ENCODE measurements at regions not wholly inside any gene's neighbourhood (a gene's known extent, or its start where the extent isn't known, plus 50 kb on each side); places are given as distances from the start of the nearest gene placed in this dataset.

DNA sequence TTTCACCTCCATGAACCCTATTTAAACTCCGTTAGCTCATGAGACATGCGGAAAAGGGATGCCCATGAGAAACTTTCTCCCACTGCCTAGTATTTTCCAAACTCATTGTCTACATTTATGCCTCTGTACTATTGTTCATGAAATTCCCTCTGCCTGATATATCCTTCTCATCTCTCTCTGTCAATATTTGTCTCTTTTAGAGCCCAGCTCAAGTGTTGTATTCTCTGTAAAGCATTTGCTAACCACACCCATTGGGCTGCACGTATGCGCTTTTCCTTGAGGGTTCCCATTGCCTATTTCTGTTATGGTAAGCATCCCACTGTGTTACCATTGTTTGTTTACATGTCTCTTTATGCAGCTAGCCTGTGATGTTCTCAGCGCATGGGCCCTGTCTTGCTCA is 211.4 kb downstream of the MDFIC start:
- no peak overlapping the region for H3K23ac ChIP-seq (ENCODE audit: insufficient read length)

More for the DNA sequence above, 211.4 kb downstream of the MDFIC start:
- ChIA-PET POLR2A (ENCODE audit: partially characterized antibody) (no interaction called here), CTCF (ENCODE audit: partially characterized antibody) (interaction anchor here (0.6 to 0.7 kb wide), 2 partner anchors 210 to 579 kb away, joined by 3 read pairs; no protein-coding TSS in a partner anchor)
- DNase-seq (ENCODE audit: low read depth in 1 of 2, low spot score in 2 of 2) (no peak), FAIRE-seq (no peak)
- H3K18ac ChIP-seq (ENCODE audit: extremely low read depth, low read length): no peak overlapping the region
- H3K23me2 ChIP-seq (ENCODE audit: low read depth, low read length): no peaks in the 10 kb centered on the region
- no peak overlapping the region for H3K27ac ChIP-seq (ENCODE audit: low read depth, low read length)
- H3K56ac ChIP-seq (replicated peaks; ENCODE audit: insufficient read length, low read depth, low read length): no peak overlapping the region
- no peak overlapping the region for H2BK15ac ChIP-seq (ENCODE audit: low read length)
- no peaks in the 10 kb centered on the region for H4K20me1 ChIP-seq (replicated peaks in 1 of 2; ENCODE audit: control insufficient read depth in 1 of 2, insufficient read depth in 2 of 2, low read length in 2 of 2)
- no peaks in the 10 kb centered on the region for H3K36me3 ChIP-seq (ENCODE audit: control insufficient read depth in 2 of 4, insufficient read depth in 4 of 4, low read length in 3 of 4)
- WGBS, 2 experiments (ENCODE audit: extremely low coverage in 1 of 2, insufficient coverage in 1 of 2, insufficient read length in 1 of 2, insufficient replicate concordance in 2 of 2, low coverage in 1 of 2, low lambda C conversion rate in 2 of 2, missing lambda C conversion rate in 1 of 2): 92% methylated on average over 5 of the region's 5 CpGs; no CpG with 5 or more reads in 1 of the 2 experiments
- H2BK5ac ChIP-seq (ENCODE audit: low read depth, low read length): no peak overlapping the region
- no peaks in the 10 kb centered on the region for H3K9me3 ChIP-seq (ENCODE audit: insufficient read depth in 2 of 2, low read depth in 1 of 2, low read length in 1 of 2)
- no peak overlapping the region for H4K5ac ChIP-seq (ENCODE audit: insufficient read length, low read depth, low read length)
- no peaks in the 10 kb centered on the region for H3K79me2 ChIP-seq (ENCODE audit: control insufficient read depth in 1 of 2, insufficient read depth in 2 of 2, low read length in 2 of 2)
- H2AFZ ChIP-seq (ENCODE audit: low read length): no peak overlapping the region
- H3K14ac ChIP-seq (ENCODE audit: insufficient read length): no peak overlapping the region
- H2BK20ac ChIP-seq (ENCODE audit: low read length): no peak overlapping the region
- no peak overlapping the region for H3K4me2 ChIP-seq (ENCODE audit: insufficient read depth in 1 of 2, low read depth in 2 of 2, low read length in 2 of 2)
- no peak overlapping the region for H4K91ac ChIP-seq (replicated peaks; ENCODE audit: insufficient read length, low read length)
- no peak overlapping the region for H2BK120ac ChIP-seq (replicated peaks; ENCODE audit: low read depth, low read length)
- no peaks in the 10 kb centered on the region for H3K27me3 ChIP-seq (replicated peaks in 1 of 4; ENCODE audit: control insufficient read depth in 3 of 4, extremely low read depth in 1 of 4, insufficient read depth in 3 of 4, low read length in 3 of 4)
- H3K9ac ChIP-seq (replicated peaks in 1 of 4; ENCODE audit: extremely low read depth in 1 of 4, low read depth in 3 of 4, low read length in 3 of 4): no peak overlapping the region
- H3K4ac ChIP-seq (replicated peaks; ENCODE audit: insufficient read length, low read depth, low read length): no peak overlapping the region
- TF ChIP-seq CHD1 (IDR thresholded peaks at IDR 0.05; ENCODE audit: low read depth, low read length): no peak
- H3K4me1 ChIP-seq (replicated peaks in 1 of 4; ENCODE audit: control insufficient read depth in 3 of 4, insufficient read depth in 4 of 4, low read length in 3 of 4): no peaks in the 10 kb centered on the region
- no peak overlapping the region for H3K4me3 ChIP-seq (ENCODE audit: extremely low read depth in 1 of 4, insufficient read depth in 2 of 4, low read depth in 3 of 4, low read length in 4 of 4)
- no peak overlapping the region for H2AK5ac ChIP-seq (ENCODE audit: low read depth, low read length)
- no peak overlapping the region for H2BK12ac ChIP-seq (ENCODE audit: low read depth, low read length)
- no peak overlapping the region for H4K8ac ChIP-seq (ENCODE audit: extremely low read depth, insufficient read depth, low read length)
- no peaks in the 10 kb centered on the region for H3K79me1 ChIP-seq (ENCODE audit: low read depth, low read length)
